ENCODE measurements at regions not wholly inside any gene's neighbourhood (a gene's known extent, or its start where the extent isn't known, plus 50 kb on each side); places are given as distances from the start of the nearest gene placed in this dataset.

DNA sequence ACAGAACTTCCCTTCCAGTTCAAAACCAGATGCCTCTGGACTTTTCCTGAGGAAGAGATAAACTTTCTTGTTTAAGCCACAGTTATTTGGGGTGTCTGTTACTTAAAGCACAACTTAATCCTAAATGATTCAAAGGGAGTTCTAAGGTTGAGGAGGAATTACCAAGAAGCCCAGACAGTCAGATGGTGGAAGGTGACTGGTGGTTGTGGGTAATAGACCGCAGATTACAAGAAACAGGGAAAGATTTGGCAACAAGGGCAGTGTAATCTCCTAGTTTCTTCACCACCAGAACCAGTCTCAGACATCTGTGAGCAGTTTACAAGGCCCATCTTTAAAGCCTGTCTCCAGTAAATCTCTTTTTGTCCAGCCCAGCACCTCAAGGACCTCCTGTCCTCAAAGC is 130.1 kb upstream of the CTTNBP2NL start:
- no peak overlapping the region for H4K91ac ChIP-seq (ENCODE audit: insufficient read length, low read depth, low read length)
- no peak overlapping the region for H4K5ac ChIP-seq (ENCODE audit: insufficient read length, low read depth, low read length)
- no peak overlapping the region for H3K18ac ChIP-seq (ENCODE audit: insufficient read length, low read depth, low read length)
- H3T11ph ChIP-seq (ENCODE audit: low read length), result no peak overlapping the region
- Mint-ChIP-seq H3K9me3 (no peaks in the 10 kb centered on the region), H3K4me3 (no peak overlapping the region), H3K36me3 (ENCODE audit: insufficient read depth in 1 of 3, low read depth in 3 of 3) (no peaks in the 10 kb centered on the region), H3K4me1 (peaks cover 6 to 10% of the 10 kb centered on the region in 2 experiments), H3K27me3 (ENCODE audit: low read depth) (peaks cover 7% of the 10 kb centered on the region), H3K27ac (no peak overlapping the region)
- no CpG with 5 or more reads among the region's 1 CpG for WGBS (ENCODE audit: extremely low coverage, insufficient read length, low lambda C conversion rate)
- no peak overlapping the region for H2BK15ac ChIP-seq (ENCODE audit: low read depth, low read length)
- H3K4me2 ChIP-seq (ENCODE audit: insufficient read depth, insufficient read length, low read length), result no peak overlapping the region
- H2AK5ac ChIP-seq (ENCODE audit: insufficient read length, low read length), result no peak overlapping the region
- no peak overlapping the region for H2BK120ac ChIP-seq (ENCODE audit: low read depth, low read length, poor library complexity, severe bottlenecking)
- H3K79me1 ChIP-seq (ENCODE audit: insufficient read depth, low read depth, low read length, poor library complexity, severe bottlenecking), result no peaks in the 10 kb centered on the region
- no peak overlapping the region for H4K8ac ChIP-seq (replicated peaks; ENCODE audit: insufficient read length, low read depth, low read length)
- no peaks in the 10 kb centered on the region for H3K79me2 ChIP-seq (ENCODE audit: insufficient read depth, low read length)
- H3K56ac ChIP-seq (ENCODE audit: insufficient read length, low read depth, low read length), result no peak overlapping the region
- H3K4me1 ChIP-seq (ENCODE audit: insufficient read depth, low read length), result no peaks in the 10 kb centered on the region
- no peaks in the 10 kb centered on the region for H4K20me1 ChIP-seq (ENCODE audit: control insufficient read depth, insufficient read depth, insufficient read length)
- no peaks in the 10 kb centered on the region for H3K23me2 ChIP-seq (ENCODE audit: insufficient read length, low read depth, low read length, poor library complexity, severe bottlenecking)
- no peak overlapping the region for H2BK12ac ChIP-seq (ENCODE audit: insufficient read length, low read depth, low read length)
- H2AFZ ChIP-seq (ENCODE audit: low read length), result no peak overlapping the region
- H2BK20ac ChIP-seq (ENCODE audit: low read depth, low read length, poor library complexity, severe bottlenecking), result no peak overlapping the region
- no peak overlapping the region for H3K14ac ChIP-seq (ENCODE audit: insufficient read depth, low read length)
- DNase-seq, result no peak
- no peak overlapping the region for H3K23ac ChIP-seq (ENCODE audit: insufficient read length, low read depth, low read length)
- no peak overlapping the region for H3K9ac ChIP-seq (ENCODE audit: extremely low read depth, insufficient read length, low read length)
- H3K4ac ChIP-seq (ENCODE audit: low read depth, low read length), result no peak overlapping the region
- no peaks in the 10 kb centered on the region for H3K9me3 ChIP-seq (ENCODE audit: control insufficient read depth, low read depth, low read length)
- H2BK5ac ChIP-seq (ENCODE audit: insufficient read length, low read length), result no peak overlapping the region
- no peaks in the 10 kb centered on the region for H3K27me3 ChIP-seq (ENCODE audit: insufficient read depth, low read length)
- TF ChIP-seq, protein P1, sequence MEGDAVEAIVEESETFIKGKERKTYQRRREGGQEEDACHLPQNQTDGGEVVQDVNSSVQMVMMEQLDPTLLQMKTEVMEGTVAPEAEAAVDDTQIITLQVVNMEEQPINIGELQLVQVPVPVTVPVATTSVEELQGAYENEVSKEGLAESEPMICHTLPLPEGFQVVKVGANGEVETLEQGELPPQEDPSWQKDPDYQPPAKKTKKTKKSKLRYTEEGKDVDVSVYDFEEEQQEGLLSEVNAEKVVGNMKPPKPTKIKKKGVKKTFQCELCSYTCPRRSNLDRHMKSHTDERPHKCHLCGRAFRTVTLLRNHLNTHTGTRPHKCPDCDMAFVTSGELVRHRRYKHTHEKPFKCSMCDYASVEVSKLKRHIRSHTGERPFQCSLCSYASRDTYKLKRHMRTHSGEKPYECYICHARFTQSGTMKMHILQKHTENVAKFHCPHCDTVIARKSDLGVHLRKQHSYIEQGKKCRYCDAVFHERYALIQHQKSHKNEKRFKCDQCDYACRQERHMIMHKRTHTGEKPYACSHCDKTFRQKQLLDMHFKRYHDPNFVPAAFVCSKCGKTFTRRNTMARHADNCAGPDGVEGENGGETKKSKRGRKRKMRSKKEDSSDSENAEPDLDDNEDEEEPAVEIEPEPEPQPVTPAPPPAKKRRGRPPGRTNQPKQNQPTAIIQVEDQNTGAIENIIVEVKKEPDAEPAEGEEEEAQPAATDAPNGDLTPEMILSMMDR (conservative IDR thresholded peaks at IDR 0.05), result no peak
- no peak overlapping the region for H3K27ac ChIP-seq (ENCODE audit: insufficient read length, low read depth, low read length)

Data from H9 (cell line).